Lower leg skin (tissue), 4 donors: ENCODE measurements at regions not wholly inside any gene's neighbourhood (a gene's known extent, or its start where the extent isn't known, plus 50 kb on each side); places are given as distances from the start of the nearest gene placed in this dataset.

Source experiments
- DNase-seq, 2 donors: peaks; one replicate each; pipeline ENCODE4 v3.0.0-alpha.2; 2019; ENCODE audit warnings: low spot score in 2 of 2
- H3K4me3 ChIP-seq: fragments of 200-600 bp; sonication (generic); 2 replicates; pipeline ENCODE4 v1.5.1; 2017; ENCODE audit warnings: mild to moderate bottlenecking, low read depth; ENCODE audit not compliant: poor library complexity, severe bottlenecking
- CTCF ChIP-seq, 3 donors: fragments of 450-650 bp; IDR thresholded peaks; one replicate each; pipeline ENCODE4 v1.5.1; 2016; ENCODE audit warnings: antibody characterized with exemption in 3 of 3, mild to moderate bottlenecking in 3 of 3, moderate library complexity in 2 of 3
- POLR2A ChIP-seq, 2 donors: fragments of 450-650 bp; IDR thresholded peaks; one replicate each; pipeline ENCODE4 v1.6.1; 2016 to 2017; ENCODE audit warnings: antibody characterized with exemption in 2 of 2, mild to moderate bottlenecking in 1 of 2, moderate library complexity in 1 of 2
- WGBS, 2 donors: methylation state at CpG; one replicate each; pipeline ENCODE4 v1.1.5; 2018; 5-methylcytosine and 5-hydroxymethylcytosine counted together
- intact Hi-C: fragments of 100-400 bp; cut with DNase I; formaldehyde crosslinking; loops from one replicate; pipeline ENCODE4 v1.15.0; 2023; ENCODE audit warnings: low total_unique reads

- no peak overlapping the region for H3K4me3 ChIP-seq
- intact Hi-C loops, result no loop called here
- DNase-seq, result no peak
- 71 to 85% methylated on average over 5 of the region's 5 CpGs for WGBS, 2 donors
- TF ChIP-seq CTCF (IDR thresholded peaks at IDR 0.05), result no peak
- no peak for TF ChIP-seq POLR2A (IDR thresholded peaks at IDR 0.05)
These were observed 487.6 kb downstream of the COG6 start for GRCh38 chr13:40143106-40143505.

GRCh38 chr13:40143559-40143958, 488.1 kb downstream of the COG6 start:
- intact Hi-C loops, result no loop called here
- WGBS, 2 donors, result 89 to 94% methylated on average over 6 of the region's 6 CpGs

GRCh38 chr13:40145139-40145538, 489.7 kb downstream of the COG6 start:
- 92 to 94% methylated on average over 7 of the region's 7 CpGs for WGBS, 2 donors
- intact Hi-C loops, result no loop called here
- TF ChIP-seq CTCF (IDR thresholded peaks at IDR 0.05) (no peak), POLR2A (IDR thresholded peaks at IDR 0.05) (no peak)
- no peak for DNase-seq
- no peak overlapping the region for H3K4me3 ChIP-seq

More at GRCh38 chr13:40143559-40143958, 488.1 kb downstream of the COG6 start:
- DNase-seq, result no peak
- H3K4me3 ChIP-seq, result no peak overlapping the region
- TF ChIP-seq POLR2A (IDR thresholded peaks at IDR 0.05) (no peak), CTCF (IDR thresholded peaks at IDR 0.05) (no peak)

GRCh38 chr13:40146063-40146462, 490.6 kb downstream of the COG6 start:
- TF ChIP-seq POLR2A (IDR thresholded peaks at IDR 0.05) (no peak), CTCF (IDR thresholded peaks at IDR 0.05) (no peak)
- intact Hi-C loops, result no loop called here
- 72 to 73% methylated on average over 5 of the region's 5 CpGs for WGBS, 2 donors
- no peak for DNase-seq
- H3K4me3 ChIP-seq, result no peak overlapping the region

GRCh38 chr13:40146611-40147117, 491.2 kb downstream of the COG6 start:
- DNase-seq, result no peak
- WGBS, 2 donors, result 72% methylated on average over 11 of the region's 11 CpGs
- no peak for TF ChIP-seq CTCF (IDR thresholded peaks at IDR 0.05)
- no peak for TF ChIP-seq POLR2A (IDR thresholded peaks at IDR 0.05)
- no peak overlapping the region for H3K4me3 ChIP-seq
- intact Hi-C loops, result no loop called here

GRCh38 chr13:40148101-40148500, 492.6 kb downstream of the COG6 start:
- no peak for DNase-seq
- no peak for TF ChIP-seq POLR2A (IDR thresholded peaks at IDR 0.05)
- no peak for TF ChIP-seq CTCF (IDR thresholded peaks at IDR 0.05)
- H3K4me3 ChIP-seq, result no peak overlapping the region
- intact Hi-C loops, result no loop called here
- WGBS, 2 donors, result 87 to 95% methylated on average over 4 of the region's 4 CpGs
